HCT116 (cell line): ENCODE measurements at regions not wholly inside any gene's neighbourhood (a gene's known extent, or its start where the extent isn't known, plus 50 kb on each side); places are given as distances from the start of the nearest gene placed in this dataset.

Experiments
- ATAC-seq: fragments of 200-7000 bp; cut with Tn5 transposase; 2 replicates; pipeline ENCODE4 v1.9.1; 2020; ENCODE audit warnings: mild to moderate bottlenecking, moderate library complexity
- BruUV-seq: library from RNA; stranded (reverse); fragments of 400-500 nt; replicated peaks from 2 replicates; lab custom pipeline; 2021; lab: Mats Ljungman, UMichigan
- CTCF ChIA-PET: fragments of 300-600 bp; sonication (Branson Sonifier 250); formaldehyde crosslinking; loops from one replicate; lab custom pipeline; 2021; ENCODE audit warnings: antibody characterized with exemption; lab: Charles Lee
- POLR2A ChIA-PET: fragments of 300-600, 350-600 bp; sonication (Branson Sonifier 250); formaldehyde crosslinking; loops from one replicate; lab custom pipeline; 2021; ENCODE audit warnings: antibody characterized with exemption; lab: Charles Lee
- RAD21 ChIA-PET, 2 experiments: fragments of 300-600 bp; sonication (Branson Sonifier 250); formaldehyde crosslinking; loops; one replicate each; lab custom pipeline; 2023; ENCODE audit warnings: low total read pairs in 2 of 2; ENCODE audit not compliant: uncharacterized antibody in 2 of 2, unreplicated experiment in 2 of 2, low non-redundant PET in 1 of 2; lab: Charles Lee
- DNase-seq: peaks from one replicate; pipeline ENCODE4 v3.0.0-alpha.2; 2010; ENCODE audit warnings: low read depth, low spot score
- H2AFZ ChIP-seq: fragments of 200-600 bp; shearing (Covaris generic), sonication (generic); 2 replicates; pipeline ENCODE4 v1.6.1; 2017; ENCODE audit warnings: low read depth, mixed run types, mixed read lengths, antibody characterized with exemption, low read length; ENCODE audit not compliant: poor library complexity, severe bottlenecking
- H3K27ac ChIP-seq: 2 replicates; pipeline ENCODE4 v1.5.1; 2012; ENCODE audit warnings: low read depth, low read length
- H3K27me3 ChIP-seq: fragments of 200-600 bp; sonication (generic); 2 replicates; pipeline ENCODE4 v1.6.1; 2016; ENCODE audit warnings: mixed run types, low read length, mixed read lengths; ENCODE audit not compliant: insufficient read depth
- H3K36me3 ChIP-seq, 2 experiments: fragments of 200-500 bp in 1 of 2; fragments of 200-600 bp in 1 of 2; sonication (Bioruptor generic) in 1 of 2; sonication (generic) in 1 of 2; 2 replicates each; pipeline versions ENCODE4 v1.5.1 to v1.6.1; 2014 to 2016; ENCODE audit warnings: low read length in 2 of 2, inconsistent platforms in 1 of 2, mixed read lengths in 1 of 2, mixed run types in 1 of 2; ENCODE audit not compliant: insufficient read depth in 2 of 2, control insufficient read depth in 1 of 2
- H3K4me1 ChIP-seq, 2 experiments: fragments of 200-600 bp in 1 of 2; sonication (generic) in 1 of 2; 2 replicates each; pipeline versions ENCODE4 v1.5.1 to v1.6.1; 2012 to 2017; ENCODE audit warnings: low read length in 2 of 2, inconsistent platforms in 1 of 2, mild to moderate bottlenecking in 1 of 2, mixed read lengths in 1 of 2, mixed run types in 1 of 2, moderate library complexity in 1 of 2; ENCODE audit not compliant: insufficient read depth in 2 of 2, control insufficient read depth in 1 of 2
- H3K4me2 ChIP-seq: fragments of 200-600 bp; sonication (generic); 2 replicates; pipeline ENCODE4 v1.6.1; 2017; ENCODE audit warnings: mixed run types, low read length, mixed read lengths
- H3K4me3 ChIP-seq, 2 experiments: fragments of 200-600 bp in 1 of 2; sonication (generic) in 1 of 2; replicated peaks in 1 of 2; 2 replicates each; pipeline ENCODE4 v1.5.1; 2011 to 2016; ENCODE audit warnings: low read length in 2 of 2, control low read depth in 1 of 2, low read depth in 1 of 2, mild to moderate bottlenecking in 1 of 2, mixed read lengths in 1 of 2, mixed run types in 1 of 2
- H3K79me2 ChIP-seq: fragments of 200-600 bp; sonication (generic); 2 replicates; pipeline ENCODE4 v1.6.1; 2017; ENCODE audit warnings: mild to moderate bottlenecking, mixed run types, low read length, moderate library complexity, mixed read lengths; ENCODE audit not compliant: insufficient read depth
- H3K9ac ChIP-seq: fragments of 200-600 bp; sonication (generic); 2 replicates; pipeline ENCODE4 v1.6.1; 2016; ENCODE audit warnings: low read length, mixed read lengths
- H3K9me2 ChIP-seq: fragments of 200-600 bp; sonication (generic), shearing (Covaris generic); 2 replicates; pipeline ENCODE4 v1.6.1; 2017; ENCODE audit warnings: mixed run types, mild to moderate bottlenecking, moderate library complexity; ENCODE audit not compliant: insufficient read depth
- H3K9me3 ChIP-seq, 2 experiments: fragments of 200-500 bp in 1 of 2; fragments of 200-600 bp in 1 of 2; sonication (Bioruptor generic) in 1 of 2; sonication (generic) in 1 of 2; 2 replicates each; pipeline ENCODE4 v1.6.1; 2014 to 2017; ENCODE audit warnings: low read length in 2 of 2, mixed read lengths in 2 of 2, inconsistent platforms in 1 of 2, low read depth in 1 of 2, mild to moderate bottlenecking in 1 of 2, mixed run types in 1 of 2, moderate library complexity in 1 of 2; ENCODE audit not compliant: control insufficient read depth in 1 of 2, insufficient read depth in 1 of 2
- H4K20me1 ChIP-seq: fragments of 200-600 bp; sonication (generic), shearing (Covaris generic); 2 replicates; pipeline ENCODE4 v1.6.1; 2017; ENCODE audit warnings: mixed run types, mild to moderate bottlenecking, moderate library complexity; ENCODE audit not compliant: insufficient read depth
- EGR1 ChIP-seq: IDR thresholded peaks from 2 replicates; pipeline ENCODE4 v1.6.1; 2012; ENCODE audit warnings: low read depth
- ELF1 ChIP-seq: IDR thresholded peaks from 2 replicates; pipeline ENCODE4 v1.6.1; 2012; ENCODE audit warnings: low read depth, borderline replicate concordance
- EZH2phosphoT487 ChIP-seq: fragments of 200-600 bp; IDR thresholded peaks from 2 replicates; pipeline ENCODE4 v1.6.1; 2018; ENCODE audit warnings: antibody characterized with exemption, borderline replicate concordance
- POLR2AphosphoS5 ChIP-seq: IDR thresholded peaks from 2 replicates; pipeline ENCODE4 v1.6.1; 2011; ENCODE audit warnings: mild to moderate bottlenecking, low read depth, low read length, moderate library complexity
- SP1 ChIP-seq: IDR thresholded peaks from 2 replicates; pipeline ENCODE4 v1.6.1; 2012; ENCODE audit warnings: low read depth
- intact Hi-C: fragments of 100-400 bp; cut with micrococcal nuclease; formaldehyde crosslinking; loops from 2 replicates; pipeline ENCODE4 v1.10.0; 2022
- TF ChIP-seq, protein P1 (sequence below): IDR thresholded peaks from 2 replicates; pipeline ENCODE4 v1.6.1; 2012

DNA sequence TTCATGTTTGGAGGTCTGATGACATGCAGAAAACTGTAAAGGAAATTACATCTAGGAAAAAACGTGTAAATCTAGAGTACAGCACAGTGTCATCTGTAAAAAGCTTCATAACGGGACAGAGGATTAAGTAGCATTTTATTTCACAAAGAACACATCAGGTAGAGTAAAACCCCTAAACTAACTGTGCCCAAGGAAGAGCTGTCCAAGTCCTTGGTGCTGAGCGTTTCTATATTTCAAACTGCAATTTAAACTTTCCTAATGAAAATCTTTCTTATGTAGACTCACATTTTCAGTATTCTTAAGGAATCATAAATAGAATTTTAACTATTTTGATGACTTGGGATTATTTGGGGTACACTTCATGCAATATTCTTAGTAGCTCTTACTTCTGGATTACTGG is 646.2 kb downstream of the IPMK start (continued):
- TF ChIP-seq POLR2AphosphoS5 = no peak
- TF ChIP-seq, all 23 proteins: peak for 0

DNA sequence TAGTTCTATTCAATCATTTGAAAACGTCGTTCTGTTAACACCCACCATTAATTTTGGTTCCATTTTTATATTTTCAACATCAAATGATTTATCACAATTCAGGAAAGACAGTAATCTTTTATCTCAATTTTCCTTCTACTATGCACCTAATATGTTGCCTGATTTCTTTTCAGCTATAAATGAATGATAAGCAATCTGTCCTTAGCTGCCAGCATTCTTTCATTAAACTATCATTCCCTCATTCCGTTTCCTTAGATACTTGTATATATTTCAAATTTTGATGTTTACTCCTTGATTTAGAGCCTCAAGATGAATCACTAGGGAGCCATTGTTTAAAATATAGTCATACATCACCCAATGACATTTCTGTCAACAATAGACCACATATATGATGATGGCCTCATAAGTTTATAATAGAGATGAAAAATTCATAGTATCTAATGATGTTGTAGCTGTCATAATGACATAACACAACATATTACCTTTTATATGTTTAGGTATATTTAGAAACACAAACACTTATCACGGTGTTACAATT is 661.7 kb downstream of the IPMK start:
- H3K27ac ChIP-seq = no peak overlapping the region
- ChIA-PET RAD21 (no interaction called here), CTCF (no interaction called here), POLR2A (no interaction called here)
- H2AFZ ChIP-seq = no peak overlapping the region
- no peaks in the 10 kb centered on the region; a peak in 2 of 4 replicates for H3K9me3 ChIP-seq
- H3K4me1 ChIP-seq = no peaks in the 10 kb centered on the region
- intact Hi-C loops = no loop called here
- H3K4me3 ChIP-seq = no peak overlapping the region
- DNase-seq = no peak
- BruUV-seq = no TSS peak
- H4K20me1 ChIP-seq = no peaks in the 10 kb centered on the region
- no peaks in the 10 kb centered on the region for H3K9me2 ChIP-seq
- H3K79me2 ChIP-seq = no peaks in the 10 kb centered on the region
- no peaks in the 10 kb centered on the region for H3K27me3 ChIP-seq
- no peak for ATAC-seq
- no peaks in the 10 kb centered on the region for H3K36me3 ChIP-seq
- no peak for TF ChIP-seq EZH2phosphoT487
- TF ChIP-seq, protein P1, sequence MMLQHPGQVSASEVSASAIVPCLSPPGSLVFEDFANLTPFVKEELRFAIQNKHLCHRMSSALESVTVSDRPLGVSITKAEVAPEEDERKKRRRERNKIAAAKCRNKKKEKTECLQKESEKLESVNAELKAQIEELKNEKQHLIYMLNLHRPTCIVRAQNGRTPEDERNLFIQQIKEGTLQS = no peak
- no peak for TF ChIP-seq SP1
- H3K9ac ChIP-seq = no peak overlapping the region
- no peak overlapping the region for H3K4me2 ChIP-seq

DNA sequence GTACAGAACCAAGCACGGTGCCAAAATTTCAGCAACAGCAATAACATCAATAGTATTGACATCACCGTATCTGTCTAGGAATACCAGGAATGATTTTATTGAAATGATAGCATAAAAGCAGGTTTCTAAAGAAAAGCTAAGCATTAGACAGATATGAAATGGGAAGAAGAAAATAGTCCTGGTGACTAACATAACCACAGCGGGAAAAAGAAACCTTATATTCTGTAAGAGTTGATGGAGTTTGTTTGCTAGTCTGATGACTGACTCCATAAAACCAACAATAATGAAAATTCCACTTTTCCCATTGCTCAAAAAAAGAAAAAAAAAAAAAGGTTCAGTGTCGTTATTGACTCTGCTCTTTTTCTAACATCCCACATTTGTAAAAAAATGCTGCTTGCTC is 668.3 kb downstream of the IPMK start:
- no peak for TF ChIP-seq EGR1
- TF ChIP-seq ELF1 = no peak
- no TSS peak for BruUV-seq
- POLR2A ChIA-PET = no interaction called here
- CTCF ChIA-PET = no interaction called here
- no peak overlapping the region for H3K4me2 ChIP-seq
- no peaks in the 10 kb centered on the region for H3K36me3 ChIP-seq
- H3K9me3 ChIP-seq = no peaks in the 10 kb centered on the region; a peak in 1 of 4 replicates
- H3K27me3 ChIP-seq = no peaks in the 10 kb centered on the region
- no peaks in the 10 kb centered on the region for H3K4me1 ChIP-seq
- H2AFZ ChIP-seq = no peak overlapping the region
- no peaks in the 10 kb centered on the region for H3K79me2 ChIP-seq
- intact Hi-C loops = no loop called here
- no peaks in the 10 kb centered on the region for H3K9me2 ChIP-seq
- no peak overlapping the region for H3K9ac ChIP-seq
- no peak for ATAC-seq
- no peaks in the 10 kb centered on the region for H4K20me1 ChIP-seq
- DNase-seq = no peak
- RAD21 ChIA-PET = no interaction called here
- no peak overlapping the region for H3K4me3 ChIP-seq
- no peak overlapping the region for H3K27ac ChIP-seq
